Activated effector memory CD4-positive, alpha-beta T cell treated with anti-CD3 and anti-CD28 coated beads, Interleukin-2, amount 50 U/mL, for 16 hours (primary cell): ENCODE measurements at regions not wholly inside any gene's neighbourhood (a gene's known extent, or its start where the extent isn't known, plus 50 kb on each side); places are given as distances from the start of the nearest gene placed in this dataset.
"Not testable (repeated sequence)": the region's sequence is repeated elsewhere in the genome, so short reads cannot be mapped to it uniquely, and the experiment has no call there.

Experiments used
- DNase-seq: peaks from one replicate; pipeline ENCODE4 v3.0.0-alpha.2; 2020

GRCh38 chr6:28771401-28772267, 152.2 kb downstream of the TRIM27 start:
- no peak for DNase-seq

DNA sequence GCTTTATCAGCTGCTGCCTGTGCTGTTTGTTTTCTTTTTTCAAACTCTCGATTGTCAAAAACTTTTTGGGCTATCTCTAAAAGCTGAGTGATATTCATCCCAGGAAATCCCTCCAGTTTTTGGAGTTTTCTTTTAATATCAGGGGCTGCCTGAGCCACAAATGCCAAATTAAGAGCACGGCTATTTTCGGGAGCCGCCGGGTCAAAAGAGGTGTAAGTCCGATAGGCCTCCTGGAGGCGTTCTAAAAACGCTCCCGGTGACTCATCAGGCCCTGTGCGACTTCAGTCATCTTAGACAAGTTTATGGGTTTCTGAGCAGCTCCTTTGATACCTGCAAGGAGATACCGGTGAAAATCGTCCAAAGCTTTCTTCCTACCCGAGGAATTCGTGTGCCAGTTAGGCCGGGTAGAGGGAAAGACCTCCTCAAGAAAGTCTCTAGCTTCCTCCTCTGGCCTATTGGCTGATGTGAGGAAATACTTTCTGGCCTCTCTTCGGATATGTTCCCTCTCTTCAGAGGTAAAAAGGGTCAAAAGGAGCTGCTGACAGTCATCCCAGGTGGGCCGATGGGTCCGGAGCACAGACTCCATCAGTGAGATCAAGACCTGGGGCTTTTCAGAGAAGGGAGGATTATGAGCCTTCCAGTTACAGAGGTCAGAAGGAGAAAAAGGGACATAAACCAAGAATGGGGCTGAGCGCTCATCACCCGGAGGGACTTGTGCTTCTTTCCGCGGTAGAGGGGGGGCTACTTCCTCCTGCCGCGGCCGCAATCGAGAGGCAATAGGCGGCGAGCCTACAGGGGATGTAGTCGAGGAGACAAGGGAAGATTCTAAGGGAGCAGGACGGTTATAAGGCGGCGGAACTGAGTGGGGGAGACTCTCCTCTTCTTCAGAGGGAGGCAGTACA, 151.1 kb downstream of the TRIM27 start:
- DNase-seq: no peak

DNA sequence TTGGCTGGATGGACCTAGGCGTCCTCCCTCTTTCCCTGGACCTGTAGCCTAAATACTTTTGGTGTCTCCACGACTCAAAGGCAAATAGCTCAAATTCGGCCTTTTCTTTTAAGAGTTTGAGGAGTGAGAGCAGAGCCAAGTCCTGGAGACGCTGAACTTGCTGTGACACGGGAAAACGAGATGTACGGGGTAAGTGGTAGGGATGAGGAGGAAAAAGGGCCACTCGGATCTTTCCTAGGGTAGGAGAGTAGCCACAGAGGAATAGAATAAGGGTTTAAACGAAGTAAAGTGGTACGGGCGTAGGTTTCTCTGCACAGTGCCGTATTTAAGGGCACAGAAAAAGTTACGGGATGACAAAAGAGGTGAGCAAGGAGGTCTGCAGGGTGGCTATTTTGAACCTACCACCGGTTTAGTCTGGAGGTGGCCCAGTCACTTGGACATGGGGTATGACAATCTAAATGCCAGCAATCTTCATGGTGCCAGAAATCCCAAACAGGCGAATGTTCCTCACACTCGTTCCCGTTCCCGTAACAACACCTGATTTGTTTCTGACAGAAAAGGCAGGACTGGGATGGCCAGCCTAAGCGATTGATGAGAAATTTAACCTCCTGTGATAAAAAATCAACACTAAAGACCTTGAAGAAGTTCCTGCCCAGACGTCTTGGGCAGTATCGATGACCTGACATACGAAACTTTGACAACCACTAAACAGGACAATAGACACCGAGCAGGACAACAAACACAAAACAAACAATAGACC, 149.3 kb downstream of the TRIM27 start:
- no peak for DNase-seq

DNA sequence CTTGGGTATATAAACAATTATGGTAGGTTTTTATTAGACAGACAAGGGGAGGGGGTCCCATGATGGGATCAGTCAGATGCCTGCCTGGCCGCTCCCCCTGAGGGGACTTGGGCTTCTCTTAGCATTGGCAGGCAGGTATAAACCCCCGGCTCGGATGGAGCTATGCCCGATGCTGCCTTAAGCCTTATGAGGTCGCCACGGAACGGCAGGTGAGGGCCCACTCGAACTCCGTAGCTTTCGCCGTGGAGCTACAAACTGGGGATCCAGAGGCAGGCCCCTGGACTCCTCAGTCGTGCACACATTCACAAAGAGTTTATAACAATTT, 148.8 kb downstream of the TRIM27 start:
- DNase-seq: no peak

DNA sequence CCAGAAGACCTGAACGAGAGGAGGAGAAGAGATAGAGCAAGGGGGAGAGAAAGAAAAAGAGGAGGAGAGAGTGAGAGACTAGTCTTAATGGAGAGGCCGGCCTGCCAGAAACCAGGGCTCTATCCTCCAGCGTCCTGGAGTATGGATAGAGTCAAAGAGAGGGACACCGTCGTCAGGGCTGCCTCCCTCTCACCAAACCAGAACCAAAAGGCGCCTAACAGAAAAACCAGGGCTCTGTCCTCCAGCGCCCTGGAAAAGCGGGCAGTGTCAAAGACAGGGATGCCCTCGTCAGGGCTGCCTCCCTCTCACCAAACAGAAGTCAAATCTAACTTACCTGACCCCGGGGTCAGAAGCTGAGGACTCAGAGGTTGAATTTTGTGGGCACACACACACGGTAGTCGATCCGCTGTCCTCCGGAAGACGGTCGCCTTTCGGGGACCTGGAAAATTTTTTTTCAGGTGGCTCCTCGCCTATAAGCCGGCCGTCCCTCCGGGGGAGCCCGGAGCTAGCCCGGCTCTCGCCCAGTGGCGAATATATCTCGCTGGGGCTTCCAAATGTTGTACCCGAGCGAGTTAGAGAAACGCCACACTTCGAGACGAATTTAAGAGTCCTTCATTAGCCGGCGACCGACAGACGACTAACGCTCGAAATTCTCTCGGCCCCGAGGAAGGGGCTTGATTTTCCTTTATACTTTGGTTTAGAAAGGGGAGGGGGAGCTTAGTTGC, 148.2 kb downstream of the TRIM27 start:
- no peak for DNase-seq

DNA sequence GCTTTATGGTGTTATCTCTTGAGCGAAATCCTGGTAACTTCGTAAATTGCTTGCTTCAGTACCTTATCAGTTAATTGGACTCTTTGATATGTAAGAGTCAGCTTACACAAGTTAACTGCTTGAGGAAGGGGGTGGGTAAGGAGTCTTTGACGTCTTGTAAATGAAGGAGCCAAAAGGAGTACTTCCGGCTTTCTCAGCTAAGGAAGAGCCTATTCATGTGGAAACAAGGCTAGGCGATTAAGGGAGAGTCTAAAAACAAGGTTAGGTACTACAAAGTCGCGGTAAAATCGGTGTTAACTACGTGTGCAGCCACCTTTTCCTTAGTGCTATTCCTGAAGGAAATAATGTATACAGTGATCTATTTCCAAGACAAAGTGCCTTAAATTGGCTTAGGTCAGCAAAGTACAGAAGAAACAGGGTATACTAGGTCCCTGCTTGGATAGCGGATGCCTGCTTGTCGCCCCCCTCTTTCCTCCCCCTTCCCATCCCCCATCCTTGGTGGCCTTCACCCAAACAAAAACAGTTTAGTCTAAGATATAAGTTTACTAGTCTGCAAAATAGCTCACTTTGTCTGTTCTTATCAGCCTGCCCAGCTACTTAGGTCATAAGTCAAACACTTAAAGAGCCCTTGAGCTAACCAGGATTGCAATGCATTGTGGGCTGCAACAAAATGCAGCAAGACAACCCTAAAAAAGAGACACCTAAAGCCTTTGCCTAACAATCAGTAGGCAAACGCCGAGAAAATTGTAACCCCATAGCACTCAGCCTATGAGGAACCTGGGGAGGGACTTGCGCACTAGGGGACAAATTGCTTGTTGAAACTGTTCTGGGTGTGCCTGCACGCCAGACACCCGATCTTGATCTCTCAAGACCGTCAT, 147.3 kb downstream of the TRIM27 start:
- DNase-seq: peak; percentile 33

- no peak for DNase-seq
These were observed 146.7 kb downstream of the TRIM27 start for GRCh38 chr6:28777147-28777461.

- no peak for DNase-seq
These were observed 141.6 kb downstream of the TRIM27 start for GRCh38 chr6:28782113-28782673.

GRCh38 chr6:28785962-28786679, 137.7 kb downstream of the TRIM27 start:
- DNase-seq: peak; percentile 24

- peak; percentile 24 for DNase-seq
These were observed 134.2 kb downstream of the TRIM27 start for GRCh38 chr6:28789553-28790083.

DNA sequence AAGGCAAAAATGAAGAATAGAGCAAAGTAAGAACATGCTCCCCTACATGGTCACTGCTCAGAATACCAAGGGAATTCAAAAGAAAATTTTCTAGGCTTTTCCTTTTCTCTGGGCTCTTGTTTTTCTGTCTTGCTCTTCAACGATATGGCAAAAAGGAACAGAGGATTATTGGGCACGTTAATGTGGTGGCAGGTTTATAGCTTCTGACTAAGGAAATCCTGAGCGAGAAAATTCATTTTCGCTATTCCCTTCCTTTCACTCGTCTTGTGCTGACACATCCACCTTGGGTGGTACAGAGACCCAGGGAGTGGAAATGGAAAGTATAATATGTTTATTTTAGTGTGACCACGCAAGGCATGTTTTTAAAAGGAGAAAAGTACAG, 132.8 kb downstream of the TRIM27 start:
- DNase-seq: no peak

GRCh38 chr6:28794175-28795002, 129.4 kb downstream of the TRIM27 start:
- DNase-seq: no peak

GRCh38 chr6:28800647-28801046, 123.1 kb downstream of the TRIM27 start:
- DNase-seq: not testable (repeated sequence)

GRCh38 chr6:28802417-28803336, 121.1 kb downstream of the TRIM27 start:
- DNase-seq: no peak

- no peak for DNase-seq
These were observed 120.5 kb downstream of the TRIM27 start for GRCh38 chr6:28803337-28803709.

DNA sequence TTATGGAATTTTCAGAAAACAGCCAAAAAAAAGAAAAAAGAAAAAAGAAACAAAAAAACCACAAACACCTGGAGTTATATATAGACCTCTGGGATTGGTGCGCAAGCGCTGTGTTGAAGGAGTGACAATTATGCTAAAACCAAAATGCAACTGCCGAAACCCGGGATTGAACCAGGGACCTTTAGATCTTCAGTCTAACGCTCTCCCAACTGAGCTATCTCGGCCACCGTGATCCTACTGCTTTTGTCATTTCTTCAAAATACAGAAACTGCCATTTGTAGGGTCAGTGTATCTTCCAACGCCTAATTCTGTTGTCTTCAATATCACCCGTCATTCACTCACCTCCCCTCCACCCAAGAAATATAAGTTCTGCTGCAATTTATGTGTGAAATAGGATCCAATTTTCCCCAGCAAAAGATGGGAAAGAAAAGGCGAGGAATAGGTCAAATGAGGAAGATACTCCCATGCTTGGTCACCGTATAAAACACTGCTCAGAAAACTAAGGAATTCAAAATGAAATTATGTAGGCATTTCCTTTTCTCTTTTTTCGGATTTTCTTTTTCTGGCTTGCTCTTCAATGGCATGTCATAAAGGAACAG, 116.0 kb downstream of the TRIM27 start:
- DNase-seq: no peak

GRCh38 chr6:28808383-28808782, 115.4 kb downstream of the TRIM27 start:
- DNase-seq: no peak
